Left lung (tissue), 4 donors: ENCODE measurements at regions not wholly inside any gene's neighbourhood (a gene's known extent, or its start where the extent isn't known, plus 50 kb on each side); places are given as distances from the start of the nearest gene placed in this dataset.

Source experiments
- ATAC-seq: fragments of 200-7000 bp; cut with Tn5 transposase; one replicate; pipeline ENCODE4 v1.9.1; 2020; ENCODE audit warnings: moderate library complexity
- DNase-seq, 4 donors: peaks; one replicate each; pipeline ENCODE4 v3.0.0-alpha.2; 2013 to 2020
- H3K27ac ChIP-seq, 2 donors: fragments of 200-600 bp; sonication (generic) in 1 of 2; one replicate each; pipeline versions ENCODE4 v1.5.0 to v1.8.0; 2020 to 2021
- H3K27me3 ChIP-seq, 2 donors: fragments of 200-600 bp; sonication (generic) in 1 of 2; one replicate each; pipeline versions ENCODE4 v1.5.0 to v1.8.0; 2020 to 2021
- H3K36me3 ChIP-seq, 2 donors: fragments of 200-600 bp; sonication (generic) in 1 of 2; one replicate each; pipeline versions ENCODE4 v1.5.0 to v1.8.0; 2020 to 2021
- H3K4me1 ChIP-seq, 2 donors: fragments of 200-600 bp; one replicate each; pipeline ENCODE4 v1.8.0; 2021
- H3K4me3 ChIP-seq, 2 donors: fragments of 200-600 bp; sonication (generic) in 1 of 2; one replicate each; pipeline versions ENCODE4 v1.5.0 to v1.8.0; 2020 to 2021; ENCODE audit warnings: mild to moderate bottlenecking in 1 of 2
- H3K9me3 ChIP-seq, 2 donors: fragments of 200-600 bp; sonication (generic) in 1 of 2; one replicate each; pipeline versions ENCODE4 v1.5.0 to v1.8.0; 2020 to 2021
- intact Hi-C, 2 donors: fragments of 100-400 bp; cut with DNase I; formaldehyde crosslinking; loops; one replicate each; pipeline versions ENCODE4 v1.11.2 to v1.14.2; 2022
- TF ChIP-seq, protein P1 (sequence below), 2 donors: fragments of 200-600 bp; sonication (generic) in 1 of 2; IDR thresholded peaks; one replicate each; pipeline versions ENCODE4 v1.5.0 to v1.8.0; 2021; ENCODE audit warnings: antibody characterized with exemption in 2 of 2
- donor health status: DM: no; HTN: yes; CAD: no.
- donor health status: DM: no; HTN: no; CAD: no.

DNA sequence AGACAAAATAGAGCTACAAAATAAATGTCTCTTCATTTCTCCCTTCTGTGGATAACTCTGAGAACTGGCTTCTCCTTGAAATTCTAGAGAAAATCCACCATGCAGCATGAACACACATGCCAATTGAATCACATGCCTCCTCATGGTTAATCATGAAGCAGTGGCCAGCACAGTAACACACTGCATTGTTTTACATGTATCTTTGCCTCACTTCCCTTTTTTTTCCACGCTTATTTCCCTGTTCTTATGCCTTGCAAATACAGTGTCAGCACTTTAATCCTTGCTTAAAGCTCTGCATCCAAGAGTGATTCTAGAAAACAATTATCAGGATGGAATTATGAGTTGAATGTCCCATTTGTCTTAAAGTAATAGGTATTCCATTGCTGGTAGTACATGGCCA lies 50.3 kb upstream of the ZBTB7C start:
- Histone ChIP-seq H3K36me3 (no peaks in the 10 kb centered on the region), H3K27ac (no peak overlapping the region)
- ATAC-seq: peak; percentile 33

DNA sequence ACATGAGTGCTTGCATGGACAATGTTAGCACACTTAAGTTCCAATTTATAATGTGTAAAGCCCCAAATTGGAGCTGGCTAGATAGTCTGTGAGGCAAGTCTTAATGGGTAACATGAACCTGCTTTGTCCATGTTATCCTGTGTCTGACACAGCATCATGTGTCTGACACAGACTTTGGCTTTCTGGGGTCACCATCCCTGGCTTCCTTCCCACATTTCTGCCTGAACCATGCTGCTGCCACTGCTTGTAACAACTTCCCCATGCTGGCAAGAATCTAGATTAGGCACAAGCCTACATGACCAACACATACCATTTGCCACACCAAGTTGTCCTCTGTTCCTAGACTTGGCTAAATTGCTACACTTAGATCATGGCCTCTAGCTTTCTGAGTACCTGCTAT lies 49.8 kb upstream of the ZBTB7C start:
- Histone ChIP-seq H3K4me1 (no peaks in the 10 kb centered on the region), H3K9me3 (no peaks in the 10 kb centered on the region), H3K4me3 (no peak overlapping the region), H3K36me3 (no peaks in the 10 kb centered on the region), H3K27me3 (no peaks in the 10 kb centered on the region), H3K27ac (no peak overlapping the region)
- no peak for DNase-seq
- TF ChIP-seq, protein P1, sequence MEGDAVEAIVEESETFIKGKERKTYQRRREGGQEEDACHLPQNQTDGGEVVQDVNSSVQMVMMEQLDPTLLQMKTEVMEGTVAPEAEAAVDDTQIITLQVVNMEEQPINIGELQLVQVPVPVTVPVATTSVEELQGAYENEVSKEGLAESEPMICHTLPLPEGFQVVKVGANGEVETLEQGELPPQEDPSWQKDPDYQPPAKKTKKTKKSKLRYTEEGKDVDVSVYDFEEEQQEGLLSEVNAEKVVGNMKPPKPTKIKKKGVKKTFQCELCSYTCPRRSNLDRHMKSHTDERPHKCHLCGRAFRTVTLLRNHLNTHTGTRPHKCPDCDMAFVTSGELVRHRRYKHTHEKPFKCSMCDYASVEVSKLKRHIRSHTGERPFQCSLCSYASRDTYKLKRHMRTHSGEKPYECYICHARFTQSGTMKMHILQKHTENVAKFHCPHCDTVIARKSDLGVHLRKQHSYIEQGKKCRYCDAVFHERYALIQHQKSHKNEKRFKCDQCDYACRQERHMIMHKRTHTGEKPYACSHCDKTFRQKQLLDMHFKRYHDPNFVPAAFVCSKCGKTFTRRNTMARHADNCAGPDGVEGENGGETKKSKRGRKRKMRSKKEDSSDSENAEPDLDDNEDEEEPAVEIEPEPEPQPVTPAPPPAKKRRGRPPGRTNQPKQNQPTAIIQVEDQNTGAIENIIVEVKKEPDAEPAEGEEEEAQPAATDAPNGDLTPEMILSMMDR (IDR thresholded peaks at IDR 0.05): no peak
- no peak for ATAC-seq
- intact Hi-C loops: no loop called here

More for the DNA sequence above, 50.3 kb upstream of the ZBTB7C start:
- Histone ChIP-seq H3K4me3 (no peak overlapping the region), H3K4me1 (no peaks in the 10 kb centered on the region), H3K27me3 (no peaks in the 10 kb centered on the region), H3K9me3 (no peaks in the 10 kb centered on the region)
- intact Hi-C loops: no loop called here
- DNase-seq: no peak
- TF ChIP-seq, protein P1 (IDR thresholded peaks at IDR 0.05): no peak
